GM18507 (cell line): ENCODE measurements at regions not wholly inside any gene's neighbourhood (a gene's known extent, or its start where the extent isn't known, plus 50 kb on each side); places are given as distances from the start of the nearest gene placed in this dataset.
"Not testable (repeated sequence)": the region's sequence is repeated elsewhere in the genome, so short reads cannot be mapped to it uniquely, and the experiment has no call there.

Experiments
- DNase-seq: peaks from one replicate; pipeline ENCODE4 v3.0.0; 2011; ENCODE audit warnings: low read depth; ENCODE audit not compliant: insufficient read length; ENCODE audit errors: extremely low spot score
- FAIRE-seq: peaks from 2 replicates; lab custom pipeline; 2011; peaks lifted over from hg19 to GRCh38; lab: Jason Lieb, UNC

DNA sequence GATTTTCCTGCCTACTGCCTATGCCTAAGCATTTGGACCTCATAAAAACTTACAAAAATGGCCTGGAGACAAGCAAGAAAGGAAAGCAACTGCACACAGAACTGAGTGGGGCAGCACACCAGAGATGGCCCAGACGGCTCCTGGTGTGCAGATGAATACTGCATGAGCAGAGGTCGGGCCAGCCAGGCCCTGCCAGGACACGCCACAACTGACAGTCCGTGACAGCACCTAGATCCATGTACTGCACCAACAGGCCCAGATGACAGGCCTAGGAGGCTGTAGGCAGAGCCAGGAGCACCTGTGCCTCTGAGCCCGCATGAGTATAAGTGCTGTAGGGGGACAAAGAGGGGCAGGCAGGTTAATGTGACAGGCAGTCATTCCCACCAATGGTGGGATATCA is 160.2 kb downstream of the IGLL1 start:
- no peak for DNase-seq
- no peak for FAIRE-seq

DNA sequence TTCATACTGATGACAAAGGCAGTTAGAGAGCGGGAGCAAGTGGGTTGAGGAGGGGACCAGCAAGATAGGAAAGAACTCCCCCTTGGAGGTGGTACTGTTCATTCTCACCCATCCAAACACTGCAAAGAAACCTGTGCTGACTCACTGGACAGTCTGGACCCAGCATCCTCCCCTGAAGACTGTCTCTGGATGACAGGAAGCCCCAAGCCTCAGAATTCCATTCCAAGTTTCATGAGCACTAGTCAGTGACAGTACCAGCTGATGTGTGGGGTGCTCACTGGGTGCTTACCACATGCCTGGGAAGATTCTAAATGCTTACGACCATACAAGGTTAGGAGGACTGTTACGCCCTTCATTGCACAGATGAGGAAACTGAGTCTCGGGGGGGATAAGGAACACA is 160.9 kb downstream of the IGLL1 start:
- FAIRE-seq (no peak), DNase-seq (no peak)

DNA sequence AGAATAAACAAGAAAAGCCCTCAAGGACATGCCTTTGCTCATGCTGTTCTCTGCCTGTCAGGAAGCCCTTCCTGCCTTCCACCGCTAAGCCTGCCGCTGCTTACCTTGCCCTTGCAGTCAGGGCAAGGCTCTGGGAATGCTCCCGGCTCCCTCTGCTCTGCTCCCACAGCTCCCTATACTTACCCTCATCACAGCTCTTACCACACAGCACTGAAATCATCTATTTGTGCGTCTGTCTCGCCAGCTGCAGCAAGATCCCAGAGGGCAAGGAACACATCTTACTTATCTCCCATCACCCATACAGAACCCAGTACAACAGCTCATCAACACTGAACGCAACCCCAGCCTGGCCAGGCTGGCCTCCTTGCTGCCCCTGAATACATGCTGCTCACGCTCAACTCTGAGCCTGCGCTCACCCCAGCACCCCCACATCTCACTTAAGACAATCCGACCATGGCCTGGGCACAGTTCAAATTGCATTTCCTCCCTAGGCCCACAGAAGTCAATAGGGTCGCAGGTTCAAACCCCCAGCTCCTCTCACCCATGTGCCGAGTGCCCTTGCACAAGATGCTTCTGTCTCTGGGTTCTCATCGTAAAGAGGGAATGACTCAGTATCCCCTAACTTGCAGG is 161.8 kb downstream of the IGLL1 start:
- FAIRE-seq (no peak), DNase-seq (no peak)

DNA sequence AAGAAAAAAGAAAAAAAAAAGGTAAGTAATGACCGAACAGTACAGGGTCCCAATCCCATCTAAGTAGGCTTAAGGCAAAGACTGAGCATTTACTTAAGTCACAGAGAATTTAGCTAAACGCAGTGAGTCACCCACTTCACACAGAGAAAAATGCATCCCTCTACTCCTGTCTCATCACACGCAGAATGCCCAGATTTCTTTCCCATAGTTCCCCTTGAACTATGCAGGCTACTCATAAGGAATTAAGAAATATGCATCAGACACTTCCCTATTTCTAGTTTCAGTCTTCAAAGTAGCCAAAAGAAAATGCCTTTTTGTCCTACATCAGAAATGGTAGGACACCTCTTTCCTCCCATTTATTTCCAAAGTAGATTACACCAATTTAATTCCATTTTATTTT is 162.8 kb downstream of the IGLL1 start:
- not testable (repeated sequence) for DNase-seq, FAIRE-seq

DNA sequence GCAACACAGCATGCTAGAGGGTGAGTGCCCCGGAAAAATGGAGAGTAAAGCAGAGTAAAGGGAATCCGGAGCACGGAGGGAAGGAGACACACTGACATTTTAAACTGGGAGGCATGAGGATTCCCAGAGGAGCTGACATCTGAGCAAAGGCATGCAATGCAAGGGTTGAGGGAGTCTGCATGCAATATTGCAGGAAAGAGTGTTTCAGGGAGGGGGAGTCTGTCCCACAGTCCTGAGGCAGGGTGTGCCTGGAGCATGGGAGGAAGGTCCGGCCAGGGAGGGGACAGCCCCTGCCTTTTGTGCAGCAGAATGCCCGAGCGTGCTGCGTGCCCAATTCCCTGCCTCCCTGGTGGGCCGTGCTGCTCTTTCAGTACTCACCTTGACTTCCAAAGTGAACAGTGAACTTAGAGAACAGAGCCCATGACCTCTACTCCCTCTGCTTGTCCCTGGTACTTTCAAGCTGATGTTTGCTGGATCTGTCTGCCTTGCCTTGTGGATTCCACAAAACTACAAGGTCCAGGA is 163.9 kb downstream of the IGLL1 start:
- DNase-seq, FAIRE-seq: not testable (repeated sequence)

DNA sequence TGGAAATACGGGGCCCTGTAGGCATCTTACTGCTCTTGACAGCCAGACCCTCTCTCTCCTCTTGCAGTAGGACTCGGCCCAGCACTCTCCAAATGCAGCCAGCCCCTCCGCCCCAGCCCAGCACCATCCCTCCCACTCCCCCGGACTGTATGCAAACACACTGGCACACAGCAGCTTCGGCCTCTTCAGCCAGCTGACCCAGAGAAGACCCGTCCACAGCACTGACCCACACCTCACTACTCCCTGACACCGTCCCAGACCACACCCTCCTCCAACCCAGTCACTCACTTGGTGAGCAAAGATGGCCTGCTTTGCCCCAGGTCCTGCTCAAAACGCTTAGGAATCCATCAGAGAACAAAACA is 164.6 kb downstream of the IGLL1 start:
- DNase-seq, result no peak
- FAIRE-seq, result no peak

DNA sequence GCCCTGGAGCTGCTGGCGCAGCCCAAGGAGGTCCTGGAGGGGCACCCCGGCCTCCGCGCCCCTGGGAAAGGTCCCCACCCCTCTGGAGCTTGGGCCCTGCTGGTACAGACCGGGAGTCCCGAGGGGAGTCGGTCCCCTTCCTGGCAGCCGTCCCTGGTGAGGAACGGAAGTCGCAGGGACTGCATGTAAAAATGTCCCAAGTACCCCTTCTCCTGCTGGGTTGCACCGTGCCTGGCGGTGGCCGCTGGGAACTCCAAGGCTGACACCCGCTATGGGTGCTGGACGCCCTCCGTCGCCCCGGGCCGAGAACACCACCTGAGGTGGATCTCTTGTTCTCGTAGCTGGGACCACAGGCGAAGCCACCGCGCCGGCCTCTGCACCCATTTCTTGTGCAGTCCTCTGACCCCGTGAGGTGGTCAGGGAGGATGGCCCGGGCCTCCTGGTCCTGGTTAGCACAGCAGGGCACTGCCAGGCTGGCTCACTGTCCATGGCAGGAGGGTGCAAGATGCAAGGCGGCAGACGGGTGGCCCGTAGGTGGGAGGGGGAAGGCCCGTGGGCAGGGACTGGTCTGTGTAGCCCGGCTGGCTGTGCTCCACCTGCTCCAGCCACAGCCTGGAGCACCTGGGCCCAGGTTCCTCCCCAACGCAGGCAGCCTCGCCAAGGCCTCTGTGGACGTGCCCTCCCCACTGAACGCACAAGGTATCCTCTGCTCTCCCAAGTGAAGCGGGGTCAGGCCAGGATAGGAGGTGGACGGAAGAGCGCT is 165.2 kb downstream of the IGLL1 start:
- no peak for FAIRE-seq

DNA sequence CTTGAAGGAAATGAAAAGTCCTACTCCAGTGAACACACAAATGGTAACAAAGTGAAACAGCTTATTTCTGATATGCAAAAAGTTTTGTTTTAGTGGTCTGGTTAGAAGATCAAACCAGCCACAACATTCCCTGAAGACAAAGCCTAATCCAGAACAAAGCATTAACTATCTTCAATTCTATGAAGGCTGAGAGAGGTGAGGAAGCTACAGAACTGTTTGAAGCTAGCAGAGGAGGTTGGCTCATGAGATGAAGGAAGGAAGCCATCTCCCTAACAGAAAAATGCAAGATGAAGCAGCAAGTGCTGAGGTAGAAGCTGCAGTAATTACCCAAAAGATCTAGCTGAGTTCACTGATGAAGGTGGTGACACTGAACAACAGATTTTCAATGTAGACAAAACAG is 168.4 kb downstream of the IGLL1 start:
- FAIRE-seq (no peak), DNase-seq (no peak)

More for the DNA sequence above, 165.2 kb downstream of the IGLL1 start:
- no peak for DNase-seq

DNA sequence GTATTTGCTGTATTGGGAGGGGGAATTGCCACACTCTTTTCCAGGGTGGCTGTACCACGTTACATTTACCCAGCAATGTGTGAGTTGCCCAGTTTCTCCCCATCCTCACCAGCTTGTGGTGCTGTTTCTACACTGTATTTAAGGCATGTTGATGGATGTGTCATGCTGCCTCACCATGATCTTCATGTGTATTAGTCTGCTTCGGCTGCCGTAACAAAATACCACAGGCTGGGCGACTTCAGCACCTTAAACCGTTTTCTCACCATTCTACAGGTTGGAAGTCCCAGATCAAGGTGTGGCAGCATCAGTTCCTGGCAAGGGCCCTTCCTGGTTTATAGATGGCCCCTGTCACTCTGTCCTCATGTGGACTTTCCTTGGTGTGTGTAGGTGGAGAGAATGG is 169.7 kb downstream of the IGLL1 start:
- FAIRE-seq, result no peak
- no peak for DNase-seq

DNA sequence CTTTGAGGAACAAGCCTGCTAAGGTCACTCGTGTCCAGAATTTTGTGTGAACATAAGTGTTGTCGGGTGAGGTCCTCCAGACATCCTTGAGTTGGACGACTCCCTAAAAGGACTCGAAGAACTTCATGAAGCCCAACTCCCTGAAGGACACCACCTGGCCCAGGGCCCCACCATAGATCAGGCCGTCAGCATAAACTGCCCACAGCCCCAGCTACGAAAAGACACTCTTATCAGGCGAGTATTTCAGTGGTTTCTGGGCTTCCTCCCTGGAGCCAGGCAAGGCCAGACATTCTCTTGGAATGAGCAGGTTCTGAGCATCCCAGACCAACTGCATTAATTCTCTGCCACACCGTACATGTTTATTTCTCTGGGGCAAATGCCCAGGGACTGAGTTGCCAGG is 170.1 kb downstream of the IGLL1 start:
- DNase-seq, result no peak
- no peak for FAIRE-seq

DNA sequence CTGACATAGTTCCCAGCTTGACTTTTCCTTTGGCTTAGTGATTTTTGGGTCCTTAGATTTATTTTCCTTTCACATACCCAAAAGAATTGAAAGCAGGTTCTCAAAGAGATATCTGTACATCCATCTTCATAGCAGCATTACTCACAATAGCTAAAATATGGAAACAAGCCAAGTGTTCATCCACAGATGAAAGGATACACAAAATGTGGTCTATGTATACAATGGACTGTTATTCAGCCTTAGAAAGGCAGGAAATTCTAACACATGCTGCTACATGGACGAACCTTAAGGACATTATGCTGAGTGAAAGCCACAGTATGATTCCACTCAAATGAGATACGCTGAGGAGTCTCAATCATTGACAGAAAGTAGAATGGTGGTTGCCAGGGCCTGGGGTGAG is 171.8 kb downstream of the IGLL1 start:
- FAIRE-seq, result no peak

DNA sequence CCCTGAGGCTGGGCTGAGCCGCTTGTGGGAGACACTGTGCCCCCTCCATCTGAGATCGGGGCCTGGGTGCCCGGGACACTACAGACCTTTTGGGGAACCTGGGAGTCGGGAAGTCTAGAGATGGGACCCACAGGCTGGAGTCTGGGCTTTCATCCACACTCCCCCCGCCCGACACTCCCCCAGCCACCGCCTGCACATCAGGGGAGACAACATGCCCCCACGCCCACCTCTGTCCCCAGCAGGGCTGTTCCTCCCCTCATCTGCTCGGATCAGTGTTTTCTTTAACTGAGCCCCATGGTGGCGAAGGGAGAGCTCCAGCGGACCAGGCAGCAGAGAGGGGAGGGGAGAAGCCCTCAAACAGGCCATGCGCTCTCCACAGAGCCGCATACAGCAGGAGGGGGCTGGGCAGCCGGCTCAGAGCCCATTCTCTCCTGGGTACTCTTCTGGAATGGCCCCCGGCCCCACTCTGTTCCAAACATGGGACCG is 174.7 kb downstream of the IGLL1 start:
- FAIRE-seq, result no peak

More for the DNA sequence above, 171.8 kb downstream of the IGLL1 start:
- no peak for DNase-seq

DNA sequence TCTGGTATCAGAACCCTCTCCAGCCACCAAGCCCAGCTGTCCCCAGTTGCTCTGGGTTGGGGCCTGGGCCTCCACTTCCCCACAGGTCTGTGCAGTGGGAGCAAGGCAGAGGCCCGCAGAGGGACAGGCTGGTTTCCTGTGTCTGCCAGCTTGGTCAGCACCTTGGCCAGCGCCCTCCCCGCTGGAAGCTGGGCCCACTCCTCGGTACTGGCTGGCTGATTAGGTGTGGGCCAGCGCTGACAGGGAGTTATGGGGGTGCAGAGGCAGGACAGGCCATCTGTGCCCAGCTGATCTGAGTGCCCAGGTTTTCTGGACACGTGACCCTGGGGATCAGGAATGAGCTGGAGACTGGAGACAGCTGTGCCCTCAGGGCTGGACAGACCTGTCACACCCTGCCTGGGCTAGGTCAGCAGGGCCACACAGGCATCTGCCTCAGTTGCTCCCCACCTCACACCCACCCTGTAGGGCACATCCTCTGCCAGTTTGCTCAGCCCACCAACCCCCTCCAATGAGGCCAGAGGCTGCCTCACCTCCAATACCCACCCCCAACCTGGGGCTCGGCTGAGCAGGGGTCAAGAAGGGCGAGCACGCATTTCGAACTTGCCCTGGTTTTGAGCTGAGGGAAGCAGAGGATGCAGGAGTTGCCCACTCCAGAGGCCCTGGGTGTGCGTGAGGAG is 175.3 kb downstream of the IGLL1 start:
- DNase-seq (no peak), FAIRE-seq (no peak)

More for the DNA sequence above, 174.7 kb downstream of the IGLL1 start:
- DNase-seq, result no peak

DNA sequence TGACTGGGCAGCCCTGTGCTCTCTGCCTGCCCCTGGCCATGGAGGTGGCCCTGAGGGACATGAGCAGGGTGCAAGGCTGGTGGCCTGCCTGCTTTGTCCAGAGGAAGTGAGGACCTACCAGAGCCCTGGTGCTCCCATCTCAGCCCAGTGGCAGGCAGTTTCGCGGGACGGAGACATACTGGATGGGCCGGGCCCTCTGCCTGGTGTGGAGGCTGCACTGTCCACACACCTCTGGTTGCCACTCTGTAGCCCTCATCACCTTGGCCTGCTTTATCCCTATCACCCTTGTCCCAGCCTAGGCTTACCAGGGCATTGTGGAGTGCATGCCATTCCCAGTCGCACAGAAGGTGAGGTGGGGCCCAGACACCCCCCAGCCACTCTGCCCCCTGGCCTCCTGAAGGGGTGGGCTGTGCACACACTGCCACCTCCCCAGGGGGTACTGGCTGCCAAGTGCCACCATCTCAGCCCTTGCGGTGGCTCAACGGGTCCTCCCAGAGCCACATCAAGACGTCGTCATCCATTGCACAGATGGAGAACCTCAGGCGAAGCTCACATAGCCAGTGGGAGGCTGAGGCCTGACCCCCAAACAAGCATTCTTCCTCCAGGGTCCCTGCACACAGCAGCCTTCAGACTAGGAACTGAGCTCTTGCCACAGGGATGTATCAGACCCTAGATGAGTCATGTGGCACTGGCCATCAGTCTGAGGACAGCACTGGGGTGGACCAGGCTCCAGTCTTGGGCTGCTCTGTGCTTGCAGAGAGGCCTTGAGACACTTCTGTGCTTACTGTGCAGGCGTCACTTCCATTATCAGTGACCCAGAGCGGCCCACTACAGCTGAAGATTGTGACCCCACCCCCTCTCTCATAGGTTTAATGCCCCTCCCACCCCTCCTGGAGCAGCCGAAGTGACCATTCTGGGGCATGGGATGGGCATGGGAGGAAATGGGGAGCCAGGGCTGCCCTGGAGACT is 176.1 kb downstream of the IGLL1 start:
- DNase-seq (no peak), FAIRE-seq (no peak)

DNA sequence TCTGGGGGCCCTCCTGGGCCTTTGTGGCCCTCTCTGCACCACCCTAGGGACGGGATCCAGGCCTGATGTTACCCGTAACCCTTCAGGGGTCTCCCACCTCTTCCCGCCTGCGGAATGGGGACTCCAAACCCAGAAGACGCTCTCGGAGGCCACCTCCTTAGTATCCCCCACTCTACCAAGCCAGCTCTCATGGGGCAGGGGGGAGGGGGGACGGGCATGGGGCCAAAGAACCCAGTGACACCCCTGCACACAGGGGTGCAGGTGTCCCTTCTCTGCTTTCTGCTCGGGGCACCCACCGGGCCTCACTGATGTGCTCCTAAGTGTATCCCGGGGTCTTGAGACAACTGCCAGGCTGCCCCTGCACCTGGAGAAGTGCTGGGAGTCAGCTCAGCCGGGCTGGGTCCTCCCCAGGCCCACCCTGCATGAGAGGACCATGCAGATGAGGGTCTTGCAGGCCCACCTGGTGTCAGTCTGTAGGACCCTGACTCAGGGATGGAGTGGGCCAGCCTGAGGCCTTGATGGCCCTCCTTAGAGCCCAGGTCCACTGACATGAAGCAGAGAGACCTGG is 176.9 kb downstream of the IGLL1 start:
- no peak for DNase-seq
- FAIRE-seq, result no peak

DNA sequence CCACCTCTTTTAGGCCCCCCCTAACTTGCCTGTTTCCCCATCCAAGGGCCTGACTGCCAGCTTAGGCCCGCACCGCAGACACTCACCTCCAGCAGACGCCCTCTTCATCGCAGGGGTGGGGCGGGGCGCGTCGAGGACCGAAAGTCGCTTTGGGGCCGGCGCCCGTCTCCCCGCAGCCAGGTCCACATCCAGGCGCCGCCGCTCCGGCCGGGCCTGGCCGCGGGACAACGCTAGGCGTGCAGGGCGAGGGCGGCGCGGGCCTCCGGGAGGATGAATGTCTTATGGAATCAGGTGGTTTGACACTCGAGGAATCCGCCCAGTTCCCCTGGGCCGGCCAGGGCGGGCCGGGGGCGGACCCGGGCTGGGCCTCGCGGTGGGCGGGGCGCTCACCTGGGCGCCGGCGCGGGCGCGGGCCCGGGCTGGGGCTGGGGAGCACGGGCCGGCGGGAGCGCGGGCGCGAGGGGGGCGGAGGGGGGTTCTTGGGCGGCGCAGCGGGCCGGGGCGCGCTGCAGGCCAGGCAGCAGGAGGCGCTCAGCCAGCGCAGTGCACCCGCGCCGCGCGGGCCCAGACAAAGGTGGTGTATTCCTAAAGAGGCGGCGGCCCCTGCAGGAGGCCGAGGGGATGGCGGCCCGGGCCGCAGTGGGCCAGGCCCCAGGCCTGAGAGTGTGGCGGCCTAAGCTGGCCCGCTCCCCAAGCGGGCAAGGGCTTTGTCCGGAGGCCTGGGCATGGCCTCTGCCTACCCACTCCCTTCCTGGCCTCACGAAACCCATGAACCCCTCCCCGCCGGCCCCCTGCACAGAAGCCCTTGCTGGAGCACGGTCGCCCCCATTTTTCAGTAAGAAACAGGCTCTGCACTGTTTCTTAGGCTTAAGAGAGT is 177.6 kb downstream of the IGLL1 start:
- DNase-seq (peak; percentile 42), FAIRE-seq (no peak)

DNA sequence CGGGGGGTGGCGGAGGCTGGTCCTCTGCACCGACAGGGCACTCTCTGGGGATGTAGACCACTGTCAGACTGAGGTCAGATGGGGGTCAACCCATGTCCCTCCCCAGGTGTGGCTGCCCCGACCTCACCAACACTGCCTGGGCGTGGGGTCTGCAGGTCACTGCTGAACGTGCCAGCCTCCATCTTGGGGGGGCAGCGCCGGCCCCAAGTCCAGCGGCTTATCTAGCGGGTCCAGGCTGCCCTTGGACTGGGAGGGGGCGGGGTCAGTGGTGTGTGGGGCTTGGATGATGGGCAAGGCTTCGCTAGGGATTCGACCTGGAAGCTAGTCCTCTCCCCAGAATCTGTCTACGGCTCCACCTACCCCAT is 178.2 kb downstream of the IGLL1 start:
- no peak for FAIRE-seq
- no peak for DNase-seq
